Limb (tissue), 2 donors: ENCODE measurements at regions not wholly inside any gene's neighbourhood (a gene's known extent, or its start where the extent isn't known, plus 50 kb on each side); places are given as distances from the start of the nearest gene placed in this dataset.

Source experiments
- DNase-seq, 2 donors: peaks; one replicate each; pipeline ENCODE4 v3.0.0-alpha.2; 2016; ENCODE audit errors: extremely low spot score in 2 of 2

- DNase-seq = no peak
Observed at GRCh38 chr5:142475102-142475513, 150.3 kb upstream of the SPRY4 start.

- no peak for DNase-seq
Observed at GRCh38 chr5:142474431-142475094, 149.7 kb upstream of the SPRY4 start.

GRCh38 chr5:142473038-142473437 lies 148.2 kb upstream of the SPRY4 start:
- DNase-seq = no peak

GRCh38 chr5:142472306-142472951 lies 147.6 kb upstream of the SPRY4 start:
- no peak for DNase-seq

GRCh38 chr5:142466195-142466971 lies 141.6 kb upstream of the SPRY4 start:
- DNase-seq = peak in 1 of 2 donors; percentile 66

GRCh38 chr5:142465476-142465875 lies 140.7 kb upstream of the SPRY4 start:
- DNase-seq = no peak

- DNase-seq = no peak
Observed at GRCh38 chr5:142463904-142464303, 139.1 kb upstream of the SPRY4 start.

GRCh38 chr5:142461028-142461590 lies 136.3 kb upstream of the SPRY4 start:
- no peak for DNase-seq

- no peak for DNase-seq
Observed at GRCh38 chr5:142459209-142459608, 134.4 kb upstream of the SPRY4 start.

GRCh38 chr5:142455856-142456255 lies 131.0 kb upstream of the SPRY4 start:
- DNase-seq = no peak

- no peak for DNase-seq
Observed at GRCh38 chr5:142453932-142454331, 129.1 kb upstream of the SPRY4 start.

GRCh38 chr5:142450419-142450818 lies 125.6 kb upstream of the SPRY4 start:
- no peak for DNase-seq

- DNase-seq = no peak
Observed at GRCh38 chr5:142447887-142448286, 123.1 kb upstream of the SPRY4 start.

- no peak for DNase-seq
Observed at GRCh38 chr5:142446960-142447279, 122.1 kb upstream of the SPRY4 start.

- DNase-seq = no peak
Observed at GRCh38 chr5:142446131-142446959, 121.5 kb upstream of the SPRY4 start.

GRCh38 chr5:142445266-142445665 lies 120.4 kb upstream of the SPRY4 start:
- DNase-seq = no peak

- DNase-seq = peak; percentile 58 to 61
Observed at GRCh38 chr5:142441616-142442015, 116.8 kb upstream of the SPRY4 start.

GRCh38 chr5:142439207-142439860 lies 114.5 kb upstream of the SPRY4 start:
- peak in 1 of 2 donors; percentile 43 for DNase-seq

- DNase-seq = no peak
Observed at GRCh38 chr5:142438573-142438972, 113.8 kb upstream of the SPRY4 start.

GRCh38 chr5:142437563-142437962 lies 112.7 kb upstream of the SPRY4 start:
- no peak for DNase-seq
